Liver (tissue), 8 donors: ENCODE measurements at regions not wholly inside any gene's neighbourhood (a gene's known extent, or its start where the extent isn't known, plus 50 kb on each side); places are given as distances from the start of the nearest gene placed in this dataset.

Experiments
- DNase-seq: peaks from one replicate; pipeline ENCODE4 v3.0.0-alpha.2; 2017; ENCODE audit warnings: low spot score
- H3K27ac ChIP-seq, 2 donors: one replicate each; pipeline ENCODE4 v1.7.0; 2013; ENCODE audit warnings: inconsistent platforms in 2 of 2, low read length in 2 of 2, control low read depth in 1 of 2, low read depth in 1 of 2, mild to moderate bottlenecking in 1 of 2
- H3K27me3 ChIP-seq, 4 donors: one replicate each; pipeline versions ENCODE4 v1.6.1 to v1.7.0; 2013; ENCODE audit warnings: low read length in 3 of 4, inconsistent platforms in 1 of 4, mild to moderate bottlenecking in 1 of 4, moderate library complexity in 1 of 4; ENCODE audit not compliant: control insufficient read depth in 4 of 4, insufficient read depth in 4 of 4
- H3K36me3 ChIP-seq, 4 donors: one replicate each; pipeline versions ENCODE4 v1.6.1 to v1.7.0; 2013; ENCODE audit warnings: low read length in 3 of 4, mild to moderate bottlenecking in 3 of 4, low read depth in 1 of 4, moderate library complexity in 1 of 4; ENCODE audit not compliant: control insufficient read depth in 4 of 4, insufficient read depth in 3 of 4
- H3K4me1 ChIP-seq, 4 donors: one replicate each; pipeline versions ENCODE4 v1.6.1 to v1.7.0; 2013; ENCODE audit warnings: low read length in 3 of 4, mild to moderate bottlenecking in 3 of 4, moderate library complexity in 1 of 4; ENCODE audit not compliant: control insufficient read depth in 4 of 4, insufficient read depth in 4 of 4
- H3K4me3 ChIP-seq, 3 donors: one replicate each; pipeline versions ENCODE4 v1.6.1 to v1.7.0; 2013; ENCODE audit warnings: low read length in 3 of 3, control low read depth in 1 of 3, low read depth in 1 of 3, mild to moderate bottlenecking in 1 of 3
- H3K9ac ChIP-seq, 2 donors: one replicate each; pipeline ENCODE4 v1.7.0; 2013; ENCODE audit warnings: low read length in 2 of 2, mild to moderate bottlenecking in 2 of 2, moderate library complexity in 2 of 2, control low read depth in 1 of 2, low read depth in 1 of 2
- H3K9me3 ChIP-seq, 4 donors: one replicate each; pipeline versions ENCODE4 v1.6.1 to v1.7.0; 2013; ENCODE audit warnings: low read length in 3 of 4; ENCODE audit not compliant: control insufficient read depth in 4 of 4
- ATF3 ChIP-seq: IDR thresholded peaks from 2 replicates; pipeline ENCODE4 v1.6.1; 2016; ENCODE audit warnings: antibody characterized with exemption
- EGR1 ChIP-seq, 2 donors: IDR thresholded peaks; 2 replicates each; pipeline ENCODE4 v1.6.1; 2016 to 2018; ENCODE audit warnings: antibody characterized with exemption in 2 of 2, low read depth in 2 of 2
- FOXA1 ChIP-seq: IDR thresholded peaks from 2 replicates; pipeline ENCODE4 v1.6.1; 2016; ENCODE audit warnings: antibody characterized with exemption
- FOXA2 ChIP-seq: IDR thresholded peaks from 2 replicates; pipeline ENCODE4 v1.6.1; 2016; ENCODE audit warnings: antibody characterized with exemption
- GABPA ChIP-seq, 2 donors: IDR thresholded peaks in 1 of 2; conservative IDR thresholded peaks in 1 of 2; 2 replicates each; pipeline ENCODE4 v1.6.1; 2016; ENCODE audit warnings: antibody characterized with exemption in 2 of 2, mild to moderate bottlenecking in 1 of 2, moderate library complexity in 1 of 2
- HNF4A ChIP-seq, 2 donors: conservative IDR thresholded peaks; 2 replicates each; pipeline ENCODE4 v1.6.1; 2016; ENCODE audit warnings: antibody characterized with exemption in 2 of 2, mild to moderate bottlenecking in 2 of 2
- HNF4G ChIP-seq: IDR thresholded peaks from 2 replicates; pipeline ENCODE4 v1.6.1; 2016; ENCODE audit warnings: antibody characterized with exemption
- JUND ChIP-seq, 2 donors: IDR thresholded peaks; 2 replicates each; pipeline ENCODE4 v1.6.1; 2016; ENCODE audit warnings: antibody characterized with exemption in 2 of 2
- NR2F2 ChIP-seq: IDR thresholded peaks from 2 replicates; pipeline ENCODE4 v1.6.1; 2016; ENCODE audit warnings: antibody characterized with exemption
- RAD21 ChIP-seq, 2 donors: IDR thresholded peaks; 2 replicates each; pipeline ENCODE4 v1.6.1; 2016; ENCODE audit warnings: antibody characterized with exemption in 2 of 2, mild to moderate bottlenecking in 2 of 2
- REST ChIP-seq: IDR thresholded peaks from 2 replicates; pipeline ENCODE4 v1.6.1; 2016; ENCODE audit warnings: antibody characterized with exemption, mild to moderate bottlenecking
- RXRA ChIP-seq, 2 donors: IDR thresholded peaks; 2 replicates each; pipeline ENCODE4 v1.6.1; 2017 to 2018; ENCODE audit warnings: antibody characterized with exemption in 2 of 2, mild to moderate bottlenecking in 1 of 2
- SP1 ChIP-seq: IDR thresholded peaks from 2 replicates; pipeline ENCODE4 v1.6.1; 2018; ENCODE audit warnings: antibody characterized with exemption, mild to moderate bottlenecking
- TAF1 ChIP-seq: conservative IDR thresholded peaks from 2 replicates; pipeline ENCODE4 v1.6.1; 2016; ENCODE audit warnings: antibody characterized with exemption, mild to moderate bottlenecking
- YY1 ChIP-seq: IDR thresholded peaks from 2 replicates; pipeline ENCODE4 v1.6.1; 2016; ENCODE audit warnings: antibody characterized with exemption, mild to moderate bottlenecking
- ZBTB33 ChIP-seq: IDR thresholded peaks from 2 replicates; pipeline ENCODE4 v1.6.1; 2016; ENCODE audit warnings: antibody characterized with exemption
- WGBS: extraction: QIAGEN DNeasy Blood & Tissue Kit; methylation state at CpG from one replicate; pipeline ENCODE4 v1.1.7; 2013; 5-methylcytosine and 5-hydroxymethylcytosine counted together
- TF ChIP-seq, protein P1 (sequence below): IDR thresholded peaks from 2 replicates; pipeline ENCODE4 v1.6.1; 2016; ENCODE audit warnings: antibody characterized with exemption
- TF ChIP-seq, protein P2 (sequence below): fragments of 150-350 bp; IDR thresholded peaks from 2 replicates; pipeline ENCODE4 v1.5.1; 2017; ENCODE audit warnings: improper control_type of control experiment, low read depth, low read length; ENCODE audit not compliant: missing input control
- donor health status: healthy.
- donor health status: healthy.
- donor health status: healthy.
- donor health status: healthy.
- donor health status: healthy.

- peaks cover 0 to 41% (median 15%) of the 10 kb centered on the region in 4 donors for H3K4me1 ChIP-seq
- H3K27ac ChIP-seq: peak overlapping the region; percentile 90 to 96
- no peak for DNase-seq
- H3K9ac ChIP-seq: peak overlapping the region; percentile 67 to 97
- no peaks in the 10 kb centered on the region for H3K27me3 ChIP-seq
- 40% methylated on average over 1 of the region's 1 CpG for WGBS
- H3K36me3 ChIP-seq: no peaks in the 10 kb centered on the region
- peak overlapping the region; percentile 68 to 90 (median 84) for H3K4me3 ChIP-seq
- no peaks in the 10 kb centered on the region for H3K9me3 ChIP-seq
- TF ChIP-seq REST: no peak
- TF ChIP-seq GABPA (IDR thresholded peaks at IDR 0.05 in 1 of 2, conservative IDR thresholded peaks at IDR 0.05 in 1 of 2): no peak
- TF ChIP-seq SP1: peak; percentile 38
- TF ChIP-seq FOXA2: no peak
- no peak for TF ChIP-seq FOXA1
- TF ChIP-seq EGR1 (IDR thresholded peaks at IDR 0.05; ENCODE audit: low read depth in 2 of 2): no peak
- TF ChIP-seq HNF4G: no peak
- no peak for TF ChIP-seq ZBTB33
- TF ChIP-seq, protein P1, sequence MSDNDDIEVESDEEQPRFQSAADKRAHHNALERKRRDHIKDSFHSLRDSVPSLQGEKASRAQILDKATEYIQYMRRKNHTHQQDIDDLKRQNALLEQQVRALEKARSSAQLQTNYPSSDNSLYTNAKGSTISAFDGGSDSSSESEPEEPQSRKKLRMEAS: no peak
- TF ChIP-seq ATF3: no peak
- TF ChIP-seq RAD21 (IDR thresholded peaks at IDR 0.05): no peak
- no peak for TF ChIP-seq TAF1
- peak in 1 of 2 donors; percentile 5 for TF ChIP-seq RXRA (IDR thresholded peaks at IDR 0.05)
- peak; percentile 27 to 47 for TF ChIP-seq HNF4A (conservative IDR thresholded peaks at IDR 0.05)
- TF ChIP-seq YY1: peak; percentile 28
- TF ChIP-seq JUND (IDR thresholded peaks at IDR 0.05): no peak
- no peak for TF ChIP-seq NR2F2
- TF ChIP-seq, protein P2, sequence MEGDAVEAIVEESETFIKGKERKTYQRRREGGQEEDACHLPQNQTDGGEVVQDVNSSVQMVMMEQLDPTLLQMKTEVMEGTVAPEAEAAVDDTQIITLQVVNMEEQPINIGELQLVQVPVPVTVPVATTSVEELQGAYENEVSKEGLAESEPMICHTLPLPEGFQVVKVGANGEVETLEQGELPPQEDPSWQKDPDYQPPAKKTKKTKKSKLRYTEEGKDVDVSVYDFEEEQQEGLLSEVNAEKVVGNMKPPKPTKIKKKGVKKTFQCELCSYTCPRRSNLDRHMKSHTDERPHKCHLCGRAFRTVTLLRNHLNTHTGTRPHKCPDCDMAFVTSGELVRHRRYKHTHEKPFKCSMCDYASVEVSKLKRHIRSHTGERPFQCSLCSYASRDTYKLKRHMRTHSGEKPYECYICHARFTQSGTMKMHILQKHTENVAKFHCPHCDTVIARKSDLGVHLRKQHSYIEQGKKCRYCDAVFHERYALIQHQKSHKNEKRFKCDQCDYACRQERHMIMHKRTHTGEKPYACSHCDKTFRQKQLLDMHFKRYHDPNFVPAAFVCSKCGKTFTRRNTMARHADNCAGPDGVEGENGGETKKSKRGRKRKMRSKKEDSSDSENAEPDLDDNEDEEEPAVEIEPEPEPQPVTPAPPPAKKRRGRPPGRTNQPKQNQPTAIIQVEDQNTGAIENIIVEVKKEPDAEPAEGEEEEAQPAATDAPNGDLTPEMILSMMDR: no peak
These were observed 221.8 kb upstream of the TPRG1 start for GRCh38 chr3:188949996-188950395.
